Duodenal mucosa (tissue), 2 donors: ENCODE measurements at regions not wholly inside any gene's neighbourhood (a gene's known extent, or its start where the extent isn't known, plus 50 kb on each side); places are given as distances from the start of the nearest gene placed in this dataset.

Source experiments
- H3K27ac ChIP-seq: one replicate; pipeline ENCODE4 v1.7.0; 2013; ENCODE audit warnings: low read depth, low read length
- H3K27me3 ChIP-seq, 2 donors: one replicate each; pipeline ENCODE4 v1.7.0; 2013; ENCODE audit warnings: low read length in 2 of 2, control low read depth in 1 of 2; ENCODE audit not compliant: insufficient read depth in 2 of 2, control insufficient read depth in 1 of 2
- H3K36me3 ChIP-seq, 2 donors: one replicate each; pipeline ENCODE4 v1.7.0; 2013; ENCODE audit warnings: low read length in 2 of 2, control low read depth in 1 of 2; ENCODE audit not compliant: insufficient read depth in 2 of 2, control insufficient read depth in 1 of 2
- H3K4me1 ChIP-seq, 2 donors: one replicate each; pipeline ENCODE4 v1.7.0; 2013; ENCODE audit warnings: low read length in 2 of 2, control low read depth in 1 of 2; ENCODE audit not compliant: insufficient read depth in 2 of 2, control insufficient read depth in 1 of 2
- H3K4me3 ChIP-seq, 2 donors: one replicate each; pipeline ENCODE4 v1.7.0; 2013; ENCODE audit warnings: low read length in 2 of 2, low read depth in 1 of 2
- H3K9ac ChIP-seq, 2 donors: one replicate each; pipeline ENCODE4 v1.7.0; 2013; ENCODE audit warnings: low read length in 2 of 2, low read depth in 1 of 2
- H3K9me3 ChIP-seq, 2 donors: one replicate each; pipeline ENCODE4 v1.7.0; 2013; ENCODE audit warnings: low read length in 2 of 2, control low read depth in 1 of 2; ENCODE audit not compliant: control insufficient read depth in 1 of 2

DNA sequence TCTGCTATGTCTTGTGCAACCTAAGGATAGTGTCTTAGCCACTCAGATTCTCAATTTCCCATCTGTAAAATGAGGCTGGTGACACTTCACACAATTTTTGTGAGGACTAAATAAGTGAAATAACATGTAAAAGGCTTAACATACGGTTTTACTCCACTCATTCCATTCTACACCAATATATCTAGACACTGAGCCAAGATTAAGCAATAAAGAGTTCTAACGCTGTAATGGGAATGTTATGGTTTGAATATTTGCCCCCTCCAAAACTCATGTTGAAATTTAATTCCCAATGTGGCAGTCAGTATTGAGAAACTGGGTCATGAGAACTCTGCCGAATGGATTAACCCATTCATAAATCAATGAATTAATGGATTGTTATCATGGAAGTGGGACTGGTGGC lies 301.0 kb downstream of the HACE1 start:
- Histone ChIP-seq H3K36me3 (no peaks in the 10 kb centered on the region), H3K4me3 (no peak overlapping the region), H3K27me3 (no peaks in the 10 kb centered on the region), H3K9me3 (no peaks in the 10 kb centered on the region), H3K4me1 (no peaks in the 10 kb centered on the region), H3K9ac (no peak overlapping the region), H3K27ac (no peak overlapping the region)

DNA sequence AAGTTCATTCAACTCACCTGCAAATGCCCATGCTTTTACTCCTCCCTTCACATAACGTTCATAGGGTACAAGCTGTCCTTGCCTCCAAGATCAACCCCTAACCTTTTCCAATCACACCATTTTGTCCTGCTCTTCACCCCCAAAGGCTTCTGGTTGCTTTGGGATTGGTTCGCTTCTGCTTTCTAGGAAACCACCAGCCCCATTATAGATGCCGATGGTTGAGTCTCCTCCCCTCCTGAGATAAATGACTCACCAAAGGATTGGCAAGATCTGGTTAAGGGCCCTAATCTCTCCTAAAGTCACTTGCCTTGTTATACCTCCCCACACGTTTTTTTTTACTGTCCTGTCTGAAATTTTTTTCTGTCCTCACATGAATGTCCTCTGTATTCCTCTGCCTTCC lies 311.4 kb downstream of the HACE1 start:
- Histone ChIP-seq H3K36me3 (no peaks in the 10 kb centered on the region), H3K9me3 (no peaks in the 10 kb centered on the region), H3K4me1 (no peaks in the 10 kb centered on the region), H3K27me3 (no peaks in the 10 kb centered on the region), H3K27ac (no peak overlapping the region), H3K4me3 (no peak overlapping the region), H3K9ac (no peak overlapping the region)

DNA sequence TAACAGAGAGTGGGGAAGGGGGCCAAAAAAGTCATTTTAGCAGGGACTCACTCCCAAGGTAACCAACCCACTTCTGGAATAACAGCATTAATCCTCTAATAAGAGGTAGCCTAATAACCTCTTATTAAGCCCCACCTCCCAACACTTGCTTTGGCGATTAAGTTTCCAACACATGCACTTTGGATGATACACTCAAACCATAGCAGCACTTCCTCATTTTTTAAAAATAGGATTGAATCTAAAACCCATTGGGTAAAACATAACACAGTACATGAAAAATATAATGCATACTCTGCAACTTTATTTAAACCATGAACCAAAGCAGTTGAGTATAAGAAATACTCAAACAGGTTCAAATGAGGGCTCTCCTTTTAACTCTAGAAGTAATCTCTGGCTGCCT lies 318.3 kb downstream of the HACE1 start:
- Histone ChIP-seq H3K9me3 (no peaks in the 10 kb centered on the region), H3K36me3 (no peaks in the 10 kb centered on the region), H3K4me3 (no peak overlapping the region), H3K9ac (no peak overlapping the region), H3K4me1 (no peaks in the 10 kb centered on the region), H3K27me3 (no peaks in the 10 kb centered on the region), H3K27ac (no peak overlapping the region)

DNA sequence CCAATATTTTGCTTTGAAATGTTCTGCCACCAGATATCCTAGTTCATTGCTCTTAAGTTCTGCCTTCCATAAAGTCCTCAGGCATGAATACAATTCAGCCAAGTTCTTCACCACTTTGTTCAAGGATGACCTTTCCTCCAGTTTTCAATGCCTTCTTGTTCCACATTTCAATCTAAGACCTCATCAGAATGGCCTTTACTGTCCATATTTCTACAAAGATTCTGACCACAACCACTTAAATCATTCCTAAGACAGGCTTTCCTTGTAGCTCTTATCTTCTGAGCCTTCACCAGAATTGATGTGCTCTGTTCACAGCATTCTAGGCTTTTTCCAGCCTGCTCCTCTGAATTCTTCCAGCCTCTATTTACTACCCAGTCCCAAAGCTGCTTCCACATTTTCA lies 319.0 kb downstream of the HACE1 start:
- H3K36me3 ChIP-seq = no peaks in the 10 kb centered on the region
- no peaks in the 10 kb centered on the region for H3K27me3 ChIP-seq
- no peaks in the 10 kb centered on the region for H3K9me3 ChIP-seq
- no peak overlapping the region for H3K9ac ChIP-seq
- no peaks in the 10 kb centered on the region for H3K4me1 ChIP-seq
- H3K27ac ChIP-seq = no peak overlapping the region
- no peak overlapping the region for H3K4me3 ChIP-seq

DNA sequence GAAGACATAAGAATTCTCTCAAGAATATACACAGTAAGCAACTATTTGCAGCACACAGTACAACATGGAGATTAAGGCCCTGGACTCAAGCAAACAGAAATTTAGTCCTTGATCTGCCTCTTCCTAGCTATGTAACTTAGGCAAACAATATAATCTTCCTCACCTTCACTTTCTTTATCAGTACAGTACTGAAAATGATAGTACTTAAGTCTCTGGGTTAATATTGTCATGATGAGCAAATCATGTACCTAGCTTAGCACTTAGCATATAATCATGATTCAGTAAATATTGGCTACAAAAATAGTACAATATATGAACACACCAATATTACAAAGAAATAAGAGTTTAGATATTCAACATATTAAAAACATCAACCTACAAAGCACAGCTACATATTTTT lies 320.5 kb downstream of the HACE1 start:
- H3K27me3 ChIP-seq = no peaks in the 10 kb centered on the region
- H3K36me3 ChIP-seq = no peaks in the 10 kb centered on the region
- no peak overlapping the region for H3K27ac ChIP-seq
- H3K9me3 ChIP-seq = no peaks in the 10 kb centered on the region
- H3K4me1 ChIP-seq = no peaks in the 10 kb centered on the region
- no peak overlapping the region for H3K9ac ChIP-seq
- no peak overlapping the region for H3K4me3 ChIP-seq

DNA sequence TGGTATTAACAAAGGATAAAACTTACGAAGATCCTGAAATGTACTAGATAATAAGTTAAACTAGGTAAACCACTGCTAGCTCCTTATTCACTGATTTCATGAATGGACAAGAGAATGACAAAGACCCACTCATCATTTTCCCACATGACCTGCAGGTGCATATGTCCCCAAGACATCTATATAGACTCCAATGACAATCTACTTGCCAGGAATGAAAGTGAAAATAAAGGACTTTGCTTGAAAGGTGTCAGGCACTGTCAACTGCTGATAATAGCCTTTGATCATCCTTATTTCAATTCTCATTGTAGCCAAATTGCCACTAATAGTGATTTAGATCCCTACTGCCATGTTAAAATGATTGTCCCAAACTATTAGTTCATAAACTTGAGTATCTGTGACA lies 321.8 kb downstream of the HACE1 start:
- no peak overlapping the region for H3K27ac ChIP-seq
- no peaks in the 10 kb centered on the region for H3K27me3 ChIP-seq
- H3K36me3 ChIP-seq = no peaks in the 10 kb centered on the region
- H3K9me3 ChIP-seq = no peaks in the 10 kb centered on the region
- H3K4me3 ChIP-seq = no peak overlapping the region
- no peaks in the 10 kb centered on the region for H3K4me1 ChIP-seq
- H3K9ac ChIP-seq = no peak overlapping the region

DNA sequence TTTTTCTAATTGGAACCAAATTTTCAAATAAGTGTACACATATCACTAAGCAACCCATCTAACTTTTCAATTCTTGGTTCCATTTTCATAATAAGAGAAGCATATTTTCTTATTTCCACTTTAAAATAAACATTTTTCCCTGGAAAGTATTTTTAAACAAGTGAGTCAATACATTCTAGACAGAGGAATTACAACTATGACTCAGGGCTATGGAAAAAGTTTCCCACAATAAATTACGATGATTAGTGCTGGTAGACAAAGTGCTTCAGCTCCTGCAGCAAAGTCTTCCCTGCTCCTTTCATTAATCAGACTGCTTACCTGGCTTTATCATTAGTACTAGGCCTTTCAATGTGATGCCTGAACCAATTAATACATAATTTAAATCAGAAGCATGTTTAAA lies 322.5 kb downstream of the HACE1 start:
- no peak overlapping the region for H3K4me3 ChIP-seq
- H3K27me3 ChIP-seq = no peaks in the 10 kb centered on the region
- no peaks in the 10 kb centered on the region for H3K36me3 ChIP-seq
- no peak overlapping the region for H3K27ac ChIP-seq
- H3K4me1 ChIP-seq = no peaks in the 10 kb centered on the region
- H3K9me3 ChIP-seq = no peaks in the 10 kb centered on the region
- H3K9ac ChIP-seq = no peak overlapping the region

DNA sequence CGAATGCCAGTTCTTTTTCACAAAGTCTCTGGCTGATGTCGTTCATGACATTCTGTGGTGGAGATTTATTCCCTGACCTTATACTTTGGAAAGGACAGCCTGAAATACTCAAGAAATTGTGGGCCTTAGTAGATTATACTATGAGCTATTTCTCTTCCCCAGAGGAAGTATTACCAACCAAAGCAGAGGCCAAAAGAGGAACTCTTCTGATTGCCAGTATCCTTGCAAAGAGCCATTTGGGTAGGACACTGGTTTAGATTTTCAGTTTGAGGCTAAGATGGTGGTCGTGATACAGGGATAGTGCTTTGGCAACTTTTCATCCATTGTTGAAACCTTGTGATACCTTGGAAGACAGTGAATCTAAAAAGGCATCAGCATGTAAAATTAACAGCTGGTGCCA lies 327.3 kb downstream of the HACE1 start:
- Histone ChIP-seq H3K9ac (no peak overlapping the region), H3K27me3 (no peaks in the 10 kb centered on the region), H3K4me1 (no peaks in the 10 kb centered on the region), H3K4me3 (no peak overlapping the region), H3K36me3 (no peaks in the 10 kb centered on the region), H3K27ac (no peak overlapping the region), H3K9me3 (no peaks in the 10 kb centered on the region)

DNA sequence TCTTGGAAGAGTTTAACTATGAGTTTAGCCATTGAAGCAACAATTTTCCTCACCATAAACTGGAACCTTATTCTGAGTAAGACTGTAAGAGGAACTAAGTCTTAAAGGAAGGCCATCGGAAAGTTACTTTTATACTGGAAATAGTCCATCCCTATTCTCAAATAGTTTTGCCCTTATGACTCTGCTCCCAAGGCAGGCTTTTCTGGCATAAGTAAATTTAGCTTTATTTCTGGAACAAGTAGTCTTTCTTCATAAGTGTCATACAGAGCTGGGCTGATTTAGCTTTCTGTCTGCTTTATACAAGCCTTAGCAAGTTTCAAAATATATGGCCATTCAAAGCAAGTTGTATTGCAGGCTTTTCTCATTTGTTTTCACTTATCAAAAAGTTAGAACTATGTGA lies 328.1 kb downstream of the HACE1 start:
- Histone ChIP-seq H3K9me3 (no peaks in the 10 kb centered on the region), H3K4me3 (no peak overlapping the region), H3K9ac (no peak overlapping the region), H3K4me1 (peaks cover 0 to 2% of the 10 kb centered on the region in 2 donors), H3K27ac (no peak overlapping the region), H3K36me3 (no peaks in the 10 kb centered on the region), H3K27me3 (no peaks in the 10 kb centered on the region)

DNA sequence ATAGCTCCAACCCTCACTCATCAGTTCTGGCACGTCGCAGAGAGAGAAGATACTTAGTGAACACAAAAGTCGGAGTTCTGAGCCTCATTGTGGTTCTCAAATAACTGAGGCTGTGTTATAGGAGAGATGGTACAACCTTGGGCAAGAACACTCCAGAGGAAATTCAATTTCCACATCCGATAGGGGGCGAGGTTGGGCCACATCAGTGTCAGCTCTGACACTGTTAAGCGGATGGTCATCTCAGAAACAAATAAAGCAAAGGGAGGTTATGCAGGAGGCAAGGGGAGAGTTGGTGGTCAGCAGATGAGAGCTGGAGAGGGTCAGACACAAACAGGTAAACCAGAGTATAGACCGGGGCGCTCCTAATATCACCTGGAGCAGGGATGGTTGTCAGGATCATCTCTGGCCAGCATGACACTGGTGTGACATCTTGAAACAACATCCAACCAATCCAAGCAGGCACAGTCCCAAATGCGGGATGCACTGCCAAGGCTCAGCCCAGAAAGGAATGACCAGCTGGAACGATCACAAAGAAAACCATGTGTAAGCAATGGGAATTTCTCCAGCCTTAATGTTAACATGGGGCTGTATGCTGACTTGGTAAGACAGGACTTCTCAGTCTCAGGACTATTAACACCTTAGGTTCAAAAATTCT lies 331.8 kb downstream of the HACE1 start:
- H3K27me3 ChIP-seq = no peaks in the 10 kb centered on the region
- no peak overlapping the region for H3K27ac ChIP-seq
- H3K36me3 ChIP-seq = no peaks in the 10 kb centered on the region
- no peak overlapping the region for H3K9ac ChIP-seq
- H3K4me1 ChIP-seq = peaks cover 10% of the 10 kb centered on the region in 2 donors
- H3K9me3 ChIP-seq = no peaks in the 10 kb centered on the region
- no peak overlapping the region for H3K4me3 ChIP-seq

DNA sequence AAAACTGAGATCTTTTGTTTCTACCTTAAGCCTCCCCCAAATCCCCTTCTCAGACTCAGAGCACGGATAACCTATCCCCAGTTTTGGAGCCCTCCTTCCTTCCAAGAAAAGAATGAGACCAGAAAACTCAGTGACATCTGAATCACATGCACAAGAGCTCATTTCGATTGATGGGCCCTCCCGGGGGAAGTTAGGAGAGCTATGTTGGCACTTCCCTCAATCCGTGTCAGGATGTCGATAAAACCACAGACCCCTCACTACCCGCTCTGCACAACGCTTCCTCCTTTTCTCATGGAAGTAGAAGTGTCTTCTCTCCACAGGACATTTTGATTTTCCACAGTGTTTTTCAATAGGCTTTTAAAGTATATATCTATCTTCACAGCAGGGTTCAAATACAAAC lies 332.4 kb downstream of the HACE1 start:
- Histone ChIP-seq H3K36me3 (no peaks in the 10 kb centered on the region), H3K27ac (no peak overlapping the region), H3K9ac (no peak overlapping the region), H3K4me3 (no peak overlapping the region), H3K27me3 (no peaks in the 10 kb centered on the region), H3K9me3 (no peaks in the 10 kb centered on the region), H3K4me1 (peaks cover 10% of the 10 kb centered on the region in 2 donors)
